Astrocyte (in vitro differentiated cells and primary cell): ENCODE measurements at regions not wholly inside any gene's neighbourhood (a gene's known extent, or its start where the extent isn't known, plus 50 kb on each side); places are given as distances from the start of the nearest gene placed in this dataset.

Experiments
- EZH2 ChIP-seq: IDR thresholded peaks from 2 replicates; pipeline ENCODE4 v1.6.1; 2012; ENCODE audit warnings: mild to moderate bottlenecking, low read length, inconsistent platforms; ENCODE audit not compliant: insufficient read depth
- TF ChIP-seq, protein P1 (sequence below): IDR thresholded peaks from 2 replicates; pipeline ENCODE4 v1.5.1; 2011; ENCODE audit warnings: low read depth, mild to moderate bottlenecking, inconsistent platforms, low read length, moderate library complexity; ENCODE audit not compliant: insufficient read depth

DNA sequence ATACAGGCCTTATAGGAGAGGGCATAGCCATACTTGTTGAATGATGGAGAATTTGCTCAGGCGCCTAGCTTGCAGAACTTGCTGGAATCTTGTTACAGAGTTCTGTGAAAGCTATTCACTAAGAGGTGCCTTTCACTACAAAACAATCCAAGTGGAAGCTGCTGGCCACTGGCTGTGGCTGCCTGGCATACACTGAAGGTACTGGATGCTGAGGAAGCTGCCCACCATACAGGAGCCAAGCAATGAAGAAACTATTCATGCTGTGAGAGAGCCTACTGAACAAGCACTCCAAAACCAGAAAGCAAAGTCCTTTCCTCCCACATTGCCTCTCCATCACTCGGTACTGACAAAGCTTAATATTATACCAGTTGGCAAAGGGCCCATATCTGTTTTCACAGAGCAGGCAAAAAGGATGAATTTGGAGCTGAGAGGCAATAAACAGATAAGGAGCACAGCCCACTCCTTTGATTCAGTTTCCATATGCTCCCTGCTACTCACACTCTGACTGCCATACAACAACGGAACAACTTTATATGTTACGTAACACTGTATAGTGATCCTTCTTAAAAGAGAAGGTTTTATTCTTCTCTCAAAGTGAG lies 192.6 kb upstream of the ALCAM start:
- no peak for TF ChIP-seq EZH2
- TF ChIP-seq, protein P1, sequence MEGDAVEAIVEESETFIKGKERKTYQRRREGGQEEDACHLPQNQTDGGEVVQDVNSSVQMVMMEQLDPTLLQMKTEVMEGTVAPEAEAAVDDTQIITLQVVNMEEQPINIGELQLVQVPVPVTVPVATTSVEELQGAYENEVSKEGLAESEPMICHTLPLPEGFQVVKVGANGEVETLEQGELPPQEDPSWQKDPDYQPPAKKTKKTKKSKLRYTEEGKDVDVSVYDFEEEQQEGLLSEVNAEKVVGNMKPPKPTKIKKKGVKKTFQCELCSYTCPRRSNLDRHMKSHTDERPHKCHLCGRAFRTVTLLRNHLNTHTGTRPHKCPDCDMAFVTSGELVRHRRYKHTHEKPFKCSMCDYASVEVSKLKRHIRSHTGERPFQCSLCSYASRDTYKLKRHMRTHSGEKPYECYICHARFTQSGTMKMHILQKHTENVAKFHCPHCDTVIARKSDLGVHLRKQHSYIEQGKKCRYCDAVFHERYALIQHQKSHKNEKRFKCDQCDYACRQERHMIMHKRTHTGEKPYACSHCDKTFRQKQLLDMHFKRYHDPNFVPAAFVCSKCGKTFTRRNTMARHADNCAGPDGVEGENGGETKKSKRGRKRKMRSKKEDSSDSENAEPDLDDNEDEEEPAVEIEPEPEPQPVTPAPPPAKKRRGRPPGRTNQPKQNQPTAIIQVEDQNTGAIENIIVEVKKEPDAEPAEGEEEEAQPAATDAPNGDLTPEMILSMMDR: no peak
